Fibroblast of peridontal ligament (primary cell): ENCODE measurements at regions not wholly inside any gene's neighbourhood (a gene's known extent, or its start where the extent isn't known, plus 50 kb on each side); places are given as distances from the start of the nearest gene placed in this dataset.

Experiments used
- DNase-seq: peaks from one replicate; pipeline ENCODE4 v3.0.0-alpha.2; 2010; ENCODE audit errors: extremely low read depth

GRCh38 chr6:168968801-168969200 is 284.8 kb downstream of the THBS2 start:
- DNase-seq = no peak

DNA sequence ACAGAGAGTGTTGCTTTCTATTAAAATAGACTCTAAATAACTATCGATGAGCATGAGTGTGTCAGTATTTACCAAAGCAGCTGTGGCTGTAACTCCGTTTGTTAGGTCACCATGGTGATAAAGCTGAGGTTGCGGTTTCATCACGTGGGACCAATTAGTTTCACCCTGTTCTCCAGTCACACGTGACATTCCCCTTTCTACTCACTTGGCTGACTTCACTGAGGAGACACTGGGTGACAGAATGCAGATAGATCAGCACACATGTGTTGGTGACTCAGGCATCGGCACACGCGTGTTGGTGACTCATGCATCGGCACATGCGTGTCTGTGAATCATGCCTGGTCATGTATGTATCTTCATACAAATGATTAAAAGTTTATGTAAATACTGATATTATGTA is 285.4 kb downstream of the THBS2 start:
- peak; percentile 92 for DNase-seq

GRCh38 chr6:168967281-168967925 is 286.2 kb downstream of the THBS2 start:
- DNase-seq = peak; percentile 38

DNA sequence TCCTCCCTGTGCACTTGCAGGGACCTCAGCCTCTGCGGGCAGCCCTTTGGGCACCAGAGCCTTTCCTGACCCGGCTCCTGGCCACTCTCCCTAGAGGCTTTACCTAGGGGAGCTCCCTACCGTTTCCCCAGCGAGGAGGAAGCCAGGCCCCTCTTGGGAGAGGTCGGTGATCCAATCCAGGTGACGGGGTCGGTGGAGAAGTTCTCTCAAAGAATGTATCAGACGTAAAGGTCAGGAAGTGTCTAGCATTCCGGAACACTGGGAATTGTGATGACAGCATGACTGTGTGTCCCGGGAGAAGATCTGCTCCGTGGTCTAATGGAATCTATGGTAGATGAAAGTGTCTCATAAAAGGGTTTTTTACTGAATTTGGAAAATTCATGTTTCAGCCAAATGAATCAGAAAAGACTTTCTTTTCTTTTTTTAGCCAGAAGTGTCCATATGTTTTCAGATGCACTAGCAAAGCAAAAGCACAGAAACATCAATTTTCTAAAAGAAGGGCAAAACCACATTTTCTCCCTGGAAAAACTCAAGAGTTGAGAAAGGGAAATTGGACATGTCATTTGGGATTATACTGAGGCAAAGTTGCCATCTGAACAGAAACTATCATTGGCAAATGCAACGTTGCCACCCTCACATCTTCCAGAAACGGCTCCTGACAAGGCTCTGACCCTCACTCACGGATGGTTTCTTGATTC is 289.4 kb downstream of the THBS2 start:
- DNase-seq = peak; percentile 16

DNA sequence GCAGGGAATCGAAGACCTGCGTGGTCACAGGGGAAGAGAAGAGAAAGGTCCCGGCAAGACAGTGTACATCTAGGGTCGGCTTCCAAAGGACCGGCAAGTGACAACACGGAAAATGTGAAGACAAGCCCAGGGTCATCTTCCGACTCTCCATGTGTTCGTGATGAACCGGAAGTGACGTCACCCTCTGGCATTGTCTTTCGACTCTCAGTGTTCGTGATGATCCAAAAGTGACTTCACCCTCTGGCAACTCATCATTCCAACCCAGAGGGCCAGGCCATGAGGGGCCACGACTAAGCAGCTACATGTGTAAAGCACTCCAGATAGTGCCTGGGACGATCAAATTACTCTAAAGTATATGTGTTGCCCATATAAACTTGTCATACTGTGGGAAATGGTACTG is 290.8 kb downstream of the THBS2 start:
- DNase-seq = no peak

- DNase-seq = no peak
Observed at GRCh38 chr6:168961264-168961656, 292.4 kb downstream of the THBS2 start.

GRCh38 chr6:168960551-168961263 is 292.9 kb downstream of the THBS2 start:
- no peak for DNase-seq

- DNase-seq = no peak
Observed at GRCh38 chr6:168959696-168960095, 293.9 kb downstream of the THBS2 start.

DNA sequence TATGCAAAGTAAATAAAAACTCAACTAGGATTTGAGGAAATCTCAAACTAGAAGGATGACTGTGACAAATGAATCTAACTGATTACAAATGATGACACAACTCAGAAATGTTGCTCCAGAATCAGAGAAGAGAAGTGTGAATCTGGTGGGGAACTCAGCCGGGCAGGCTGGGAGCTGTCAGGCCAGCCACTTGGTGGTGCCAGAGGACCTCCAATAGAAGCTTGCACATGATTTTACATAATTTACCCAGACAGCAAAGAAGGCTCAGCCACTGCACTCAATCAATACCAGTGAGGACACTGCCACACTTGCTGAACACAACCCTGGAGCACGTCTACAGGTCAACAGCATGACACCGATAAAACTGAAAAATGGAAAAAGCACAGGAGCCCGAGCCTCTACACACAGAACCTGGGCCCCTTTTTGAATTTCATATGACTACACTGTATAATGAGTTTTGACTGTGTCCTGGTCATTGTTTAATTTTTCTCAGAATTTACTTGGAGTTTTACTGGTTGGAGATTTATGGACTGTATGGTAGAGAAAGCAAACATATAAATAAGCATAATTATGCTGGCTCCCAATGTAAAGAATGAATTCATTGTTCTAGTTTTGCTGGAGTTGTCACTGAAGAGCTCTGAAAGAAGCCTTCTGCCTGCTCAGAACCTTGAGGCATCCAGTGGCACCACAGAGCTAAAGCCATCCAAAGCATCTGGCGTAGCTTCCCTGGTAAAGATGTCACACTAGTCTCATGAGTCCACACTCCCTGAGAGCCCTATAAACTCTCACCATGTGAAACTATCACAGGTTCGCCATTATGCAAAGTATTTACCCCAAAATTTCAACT is 296.5 kb downstream of the THBS2 start:
- peak; percentile 92 for DNase-seq

DNA sequence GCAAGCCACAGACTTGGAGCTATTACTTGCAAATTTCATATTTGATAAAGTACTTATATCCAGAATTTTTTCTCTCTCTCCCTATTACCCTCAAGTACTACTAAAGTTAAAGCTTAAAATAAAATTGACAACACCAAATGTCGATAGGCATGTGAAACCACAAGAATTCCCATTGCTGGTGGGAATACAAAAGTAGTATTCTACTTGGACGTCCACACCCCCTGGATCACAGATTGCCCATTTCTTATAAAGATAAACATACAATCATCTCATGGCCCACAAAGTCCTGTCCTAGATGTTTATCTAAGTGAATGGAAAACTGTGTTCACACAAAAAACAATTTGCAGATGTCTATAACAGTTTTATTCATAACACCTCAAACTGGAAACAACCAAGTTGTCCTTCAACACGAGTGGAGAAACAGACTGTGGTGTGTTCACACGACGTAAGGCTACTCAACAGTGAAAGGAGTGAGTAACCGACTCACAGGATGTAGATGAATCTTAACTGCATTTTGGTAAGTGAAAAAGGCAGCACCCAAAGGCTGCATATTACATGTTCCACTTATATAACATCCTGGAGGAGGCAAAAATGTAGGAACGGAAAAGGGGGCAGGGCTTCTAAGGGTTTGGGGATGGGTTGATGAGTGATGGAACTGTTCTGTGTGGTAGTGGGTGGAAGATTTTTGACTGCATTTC is 297.4 kb downstream of the THBS2 start:
- DNase-seq = peak; percentile 79

DNA sequence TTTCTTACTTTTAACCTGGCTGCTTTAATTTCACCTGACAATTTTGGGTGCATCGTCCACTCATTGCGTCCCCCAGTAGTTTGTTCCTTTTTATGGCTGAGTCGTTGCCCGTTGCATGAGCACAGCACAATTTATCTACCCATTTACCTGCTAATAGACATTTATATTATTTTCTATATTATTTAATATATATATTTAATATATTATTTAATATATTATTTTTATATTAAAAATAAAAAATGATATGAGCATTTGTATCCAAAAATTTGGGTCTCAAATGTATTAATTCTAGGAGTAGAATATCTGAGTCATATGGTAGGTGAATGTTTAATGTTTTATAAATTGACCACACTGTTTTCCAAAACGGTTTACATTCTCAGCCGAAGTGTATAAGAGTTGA is 300.2 kb downstream of the THBS2 start:
- no peak for DNase-seq

DNA sequence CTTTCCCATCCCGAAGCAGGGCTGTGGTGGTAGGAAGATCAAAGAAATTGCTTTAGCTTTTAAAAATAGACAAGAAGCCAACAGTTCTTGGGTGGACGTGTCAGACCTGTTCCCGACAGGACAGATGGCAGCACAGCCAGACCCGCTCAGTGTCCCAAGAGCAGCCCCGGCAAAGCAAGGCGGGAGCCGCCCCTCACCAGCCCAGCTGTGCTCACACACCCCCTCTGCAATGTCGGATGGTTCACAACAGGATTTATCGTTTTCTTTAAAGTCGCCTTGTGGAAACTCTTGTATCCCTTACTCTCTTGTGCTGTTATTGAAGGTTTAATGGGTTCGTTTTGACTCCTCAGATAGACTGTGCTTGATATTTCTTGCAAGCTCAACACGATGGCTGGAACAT is 302.4 kb downstream of the THBS2 start:
- no peak for DNase-seq

- DNase-seq = no peak
Observed at GRCh38 chr6:168950858-168951214, 302.8 kb downstream of the THBS2 start.

- DNase-seq = peak; percentile 43
Observed at GRCh38 chr6:168949981-168950857, 303.4 kb downstream of the THBS2 start.

GRCh38 chr6:168948990-168949531 is 304.6 kb downstream of the THBS2 start:
- DNase-seq = no peak

DNA sequence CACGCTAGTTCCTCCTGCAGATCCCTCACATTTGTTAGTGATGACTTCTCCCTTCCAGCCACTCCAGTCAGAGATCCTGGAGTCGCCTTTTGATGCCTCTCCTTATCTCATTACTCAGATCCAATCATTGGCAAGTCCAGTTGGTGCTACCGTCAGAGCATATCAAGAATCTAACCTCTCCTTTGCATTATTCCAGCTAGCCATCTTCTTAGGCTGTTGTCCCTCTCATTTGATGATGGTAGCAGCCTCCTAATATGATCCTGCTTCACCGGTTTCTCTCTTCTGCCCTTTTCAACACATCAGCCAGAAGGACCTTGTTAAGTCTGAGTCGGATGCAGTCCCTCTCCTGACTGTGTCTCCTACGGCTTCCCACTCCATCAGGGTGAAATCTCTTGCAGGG is 305.6 kb downstream of the THBS2 start:
- DNase-seq = no peak

GRCh38 chr6:168943231-168943905 is 310.3 kb downstream of the THBS2 start:
- DNase-seq = no peak

DNA sequence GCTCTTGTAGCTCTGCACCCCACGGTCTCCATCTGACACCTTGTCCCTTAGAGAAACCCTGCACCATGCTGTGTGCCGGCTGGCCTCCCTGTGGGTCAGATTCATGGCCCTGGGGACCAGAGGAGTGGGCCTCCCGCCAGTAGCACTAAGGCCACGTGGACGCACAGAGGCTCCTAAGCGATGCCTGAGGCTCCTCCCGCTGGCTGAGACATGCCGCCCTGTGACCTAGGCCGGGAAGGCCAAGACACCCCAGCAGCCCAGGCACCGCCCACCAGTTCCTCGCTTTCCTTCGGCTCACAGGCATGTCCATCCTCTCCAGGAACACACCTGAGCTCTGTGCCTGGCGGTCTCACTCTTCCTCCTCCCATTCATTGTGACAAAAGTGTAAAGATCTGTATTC is 311.0 kb downstream of the THBS2 start:
- no peak for DNase-seq

DNA sequence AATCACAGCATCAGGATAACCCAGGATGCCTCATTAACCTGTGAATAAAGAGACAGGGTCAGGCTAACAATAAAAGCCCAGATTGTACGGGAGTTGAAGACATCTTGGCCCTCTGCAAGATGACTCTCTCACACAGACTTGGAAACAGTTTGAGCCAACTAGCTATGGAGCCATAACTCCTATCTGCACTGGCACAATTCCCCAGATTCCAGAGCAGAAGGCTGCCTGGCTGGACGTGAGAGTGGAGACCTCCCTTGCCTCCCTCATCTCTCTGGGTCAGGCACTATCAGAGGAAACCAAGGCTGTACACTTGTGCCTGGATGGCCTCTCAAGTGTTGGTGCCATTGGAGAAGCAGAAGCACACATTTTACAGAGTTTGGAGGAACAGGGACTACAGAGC is 312.6 kb downstream of the THBS2 start:
- DNase-seq = no peak

- peak; percentile 40 for DNase-seq
Observed at GRCh38 chr6:168939796-168940195, 313.9 kb downstream of the THBS2 start.
